ENCODE measurements at regions not wholly inside any gene's neighbourhood (a gene's known extent, or its start where the extent isn't known, plus 50 kb on each side); places are given as distances from the start of the nearest gene placed in this dataset.

GRCh38 chr3:105083945-105084344 is 282.8 kb upstream of the ALCAM start:
- TF ChIP-seq CTCF (IDR thresholded peaks at IDR 0.05; ENCODE audit: control extremely low read depth, extremely low read depth) = no peak
- no peaks in the 10 kb centered on the region for H3K9me3 ChIP-seq (ENCODE audit: control insufficient read depth in 4 of 4, insufficient read depth in 3 of 4, low read length in 3 of 4)

GRCh38 chr3:105085506-105085905 is 281.2 kb upstream of the ALCAM start:
- Histone ChIP-seq H3K4me3 (no peak overlapping the region), H3K27me3 (ENCODE audit: control insufficient read depth in 3 of 3, insufficient read depth in 3 of 3, low read length in 2 of 3) (no peaks in the 10 kb centered on the region), H3K9me3 (ENCODE audit: control insufficient read depth in 4 of 4, insufficient read depth in 3 of 4, low read length in 3 of 4) (no peaks in the 10 kb centered on the region), H3K36me3 (ENCODE audit: control insufficient read depth in 4 of 4, insufficient read depth in 4 of 4, low read length in 4 of 4) (no peaks in the 10 kb centered on the region), H3K27ac (ENCODE audit: low read depth in 1 of 2, low read length in 1 of 2) (no peak overlapping the region), H3K4me1 (ENCODE audit: control insufficient read depth in 5 of 5, insufficient read depth in 5 of 5, low read length in 5 of 5) (no peaks in the 10 kb centered on the region), H3K9ac (ENCODE audit: insufficient read depth in 1 of 2, low read length in 2 of 2) (no peak overlapping the region)
- TF ChIP-seq CTCF (IDR thresholded peaks at IDR 0.05; ENCODE audit: control extremely low read depth, extremely low read depth) = no peak
- DNase-seq (no peak), ATAC-seq (ENCODE audit: insufficient read depth, low FRiP score) (no peak)

More at GRCh38 chr3:105083945-105084344, 282.8 kb upstream of the ALCAM start:
- Histone ChIP-seq H3K4me3 (no peak overlapping the region), H3K36me3 (ENCODE audit: control insufficient read depth in 4 of 4, insufficient read depth in 4 of 4, low read length in 4 of 4) (no peaks in the 10 kb centered on the region), H3K27me3 (ENCODE audit: control insufficient read depth in 3 of 3, insufficient read depth in 3 of 3, low read length in 2 of 3) (no peaks in the 10 kb centered on the region), H3K9ac (ENCODE audit: insufficient read depth in 1 of 2, low read length in 2 of 2) (no peak overlapping the region), H3K4me1 (ENCODE audit: control insufficient read depth in 5 of 5, insufficient read depth in 5 of 5, low read length in 5 of 5) (no peaks in the 10 kb centered on the region), H3K27ac (ENCODE audit: low read depth in 1 of 2, low read length in 1 of 2) (no peak overlapping the region)
- 91 to 95% methylated on average over 1 of the region's 1 CpG for WGBS, 2 donors
- DNase-seq = no peak
- ATAC-seq (ENCODE audit: insufficient read depth, low FRiP score) = no peak

GRCh38 chr3:105093371-105094252 is 273.1 kb upstream of the ALCAM start:
- no peak overlapping the region for H3K27ac ChIP-seq (ENCODE audit: low read depth in 1 of 2, low read length in 1 of 2)
- H3K27me3 ChIP-seq (ENCODE audit: control insufficient read depth in 3 of 3, insufficient read depth in 3 of 3, low read length in 2 of 3) = no peaks in the 10 kb centered on the region
- ATAC-seq (ENCODE audit: insufficient read depth, low FRiP score) = no peak
- no peak for DNase-seq
- no peak for TF ChIP-seq CTCF (IDR thresholded peaks at IDR 0.05; ENCODE audit: control extremely low read depth, extremely low read depth)
- H3K4me3 ChIP-seq = no peak overlapping the region
- WGBS, 2 donors = 73 to 80% methylated on average over 7 of the region's 7 CpGs
- H3K36me3 ChIP-seq (ENCODE audit: control insufficient read depth in 4 of 4, insufficient read depth in 4 of 4, low read length in 4 of 4) = no peaks in the 10 kb centered on the region
- no peak overlapping the region for H3K9ac ChIP-seq (ENCODE audit: insufficient read depth in 1 of 2, low read length in 2 of 2)
- no peaks in the 10 kb centered on the region for H3K9me3 ChIP-seq (ENCODE audit: control insufficient read depth in 4 of 4, insufficient read depth in 3 of 4, low read length in 3 of 4)
- no peaks in the 10 kb centered on the region for H3K4me1 ChIP-seq (ENCODE audit: control insufficient read depth in 5 of 5, insufficient read depth in 5 of 5, low read length in 5 of 5)

Data from lung (tissue), 11 donors.